HT1080 (cell line): ENCODE measurements at regions not wholly inside any gene's neighbourhood (a gene's known extent, or its start where the extent isn't known, plus 50 kb on each side); places are given as distances from the start of the nearest gene placed in this dataset.
"Not testable (repeated sequence)": the region's sequence is repeated elsewhere in the genome, so short reads cannot be mapped to it uniquely, and the experiment has no call there.

Experiments used
- DNase-seq: peaks from one replicate; pipeline ENCODE4 v3.0.0-alpha.2; 2015; ENCODE audit warnings: low read depth

- DNase-seq, result not testable (repeated sequence)
Measured at GRCh38 chr16:52738992-52739391, 192.0 kb upstream of the TOX3 start.

- no peak for DNase-seq
Measured at GRCh38 chr16:52731219-52731875, 184.4 kb upstream of the TOX3 start.

GRCh38 chr16:52729731-52730130 lies 182.8 kb upstream of the TOX3 start:
- no peak for DNase-seq

GRCh38 chr16:52727849-52728248 lies 180.9 kb upstream of the TOX3 start:
- no peak for DNase-seq

- DNase-seq, result no peak
Measured at GRCh38 chr16:52727441-52727840, 180.5 kb upstream of the TOX3 start.

- DNase-seq, result no peak
Measured at GRCh38 chr16:52725461-52725860, 178.5 kb upstream of the TOX3 start.

GRCh38 chr16:52725043-52725442 lies 178.1 kb upstream of the TOX3 start:
- DNase-seq, result no peak

- DNase-seq, result no peak
Measured at GRCh38 chr16:52721331-52721730, 174.4 kb upstream of the TOX3 start.

GRCh38 chr16:52718046-52718445 lies 171.1 kb upstream of the TOX3 start:
- DNase-seq, result no peak

- DNase-seq, result no peak
Measured at GRCh38 chr16:52713740-52714139, 166.8 kb upstream of the TOX3 start.

GRCh38 chr16:52709306-52709705 lies 162.4 kb upstream of the TOX3 start:
- no peak for DNase-seq

- no peak for DNase-seq
Measured at GRCh38 chr16:52708476-52708875, 161.5 kb upstream of the TOX3 start.

GRCh38 chr16:52707676-52708337 lies 160.9 kb upstream of the TOX3 start:
- no peak for DNase-seq

GRCh38 chr16:52705122-52705521 lies 158.2 kb upstream of the TOX3 start:
- no peak for DNase-seq

GRCh38 chr16:52697971-52698370 lies 151.0 kb upstream of the TOX3 start:
- no peak for DNase-seq

- no peak for DNase-seq
Measured at GRCh38 chr16:52696126-52696525, 149.2 kb upstream of the TOX3 start.

GRCh38 chr16:52690468-52690867 lies 143.5 kb upstream of the TOX3 start:
- DNase-seq, result no peak

- DNase-seq, result no peak
Measured at GRCh38 chr16:52680993-52681392, 134.1 kb upstream of the TOX3 start.

- no peak for DNase-seq
Measured at GRCh38 chr16:52677501-52677900, 130.6 kb upstream of the TOX3 start.

- peak; percentile 8 for DNase-seq
Measured at GRCh38 chr16:52676959-52677358, 130.0 kb upstream of the TOX3 start.

- DNase-seq, result no peak
Measured at GRCh38 chr16:52671590-52671989, 124.6 kb upstream of the TOX3 start.

GRCh38 chr16:52657924-52658323 lies 111.0 kb upstream of the TOX3 start:
- DNase-seq, result no peak

GRCh38 chr16:52655916-52656315 lies 109.0 kb upstream of the TOX3 start:
- not testable (repeated sequence) for DNase-seq
